ENCODE measurements at regions not wholly inside any gene's neighbourhood (a gene's known extent, or its start where the extent isn't known, plus 50 kb on each side); places are given as distances from the start of the nearest gene placed in this dataset.

- no peak for TF ChIP-seq CTCF (IDR thresholded peaks at IDR 0.05)
- no peak for TF ChIP-seq POLR2A (IDR thresholded peaks at IDR 0.05)
These were observed 84.5 kb upstream of the NFIB start for GRCh38 chr9:14398473-14398872.

Data from lower leg skin (tissue), 3 donors.